GM19438 (cell line): ENCODE measurements at regions not wholly inside any gene's neighbourhood (a gene's known extent, or its start where the extent isn't known, plus 50 kb on each side); places are given as distances from the start of the nearest gene placed in this dataset.
"Not testable (repeated sequence)": the region's sequence is repeated elsewhere in the genome, so short reads cannot be mapped to it uniquely, and the experiment has no call there.

Source experiments
- ATAC-seq: cut with Tn5 transposase; IDR thresholded peaks from one replicate; pipeline ENCODE4 v1.9.1; 2021; ENCODE audit warnings: low read depth; ENCODE audit not compliant: unreplicated experiment

DNA sequence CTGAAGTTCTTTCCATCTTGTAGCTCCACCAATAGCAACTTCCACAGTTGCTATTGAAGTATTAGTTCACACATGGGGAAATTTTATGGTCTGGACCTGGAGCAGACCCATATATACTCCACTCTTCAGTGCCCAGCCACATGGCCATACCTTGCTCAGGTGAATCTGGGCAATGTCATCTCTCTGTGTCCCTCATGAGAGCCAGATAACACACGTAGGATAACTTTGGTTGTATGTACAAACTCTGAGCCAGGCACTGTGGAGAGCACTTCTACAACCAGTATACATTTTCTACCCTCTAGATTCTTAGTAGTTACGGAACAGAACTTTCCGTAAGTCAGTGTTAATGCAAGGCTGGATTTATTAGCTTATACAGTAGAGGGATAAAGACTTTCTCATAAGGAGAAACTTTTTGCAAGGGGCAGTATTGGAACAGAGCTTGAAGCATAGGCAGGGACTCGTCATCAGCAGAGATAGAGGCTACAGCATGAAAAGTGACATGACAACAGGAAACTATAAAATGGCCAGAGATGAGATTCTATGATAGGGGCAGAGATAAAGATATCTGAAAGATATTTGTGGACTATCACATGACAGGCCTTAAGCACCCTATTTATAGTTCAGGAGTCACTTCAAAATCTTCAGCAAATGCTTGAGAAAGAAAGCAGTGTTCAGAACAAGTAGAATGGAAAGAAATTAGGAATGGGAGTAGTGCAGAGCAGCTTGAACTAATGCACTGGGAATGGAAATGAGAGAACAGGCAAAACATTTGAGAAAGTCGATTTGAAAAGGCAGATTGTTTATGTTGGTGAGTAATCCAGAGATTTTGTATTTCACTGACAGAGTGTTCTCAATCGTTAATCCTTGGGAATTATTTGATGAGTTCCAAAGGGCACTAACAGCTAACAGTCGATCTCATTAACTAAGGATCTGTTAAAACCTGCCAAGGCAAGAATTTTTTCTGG lies 481.8 kb downstream of the USP25 start:
- no peak for ATAC-seq

DNA sequence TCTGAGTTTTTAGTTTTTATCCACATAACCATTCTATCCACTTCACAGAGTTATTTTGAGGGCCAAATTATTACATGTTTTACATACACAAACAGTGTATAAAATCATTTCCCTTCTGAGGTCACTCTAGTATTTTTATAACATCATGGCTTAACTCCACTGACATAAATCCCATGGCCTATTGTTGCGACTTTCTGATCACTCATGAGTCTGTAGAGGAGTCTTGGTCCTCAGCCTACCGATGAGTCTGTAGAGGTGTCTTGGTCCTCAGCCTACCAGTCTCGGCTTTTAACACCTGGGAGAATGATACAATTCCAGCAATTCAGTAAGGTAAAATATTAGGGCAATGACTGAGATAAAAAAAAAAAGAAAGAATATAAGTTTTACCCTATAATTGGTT lies 483.7 kb downstream of the USP25 start:
- no peak for ATAC-seq

DNA sequence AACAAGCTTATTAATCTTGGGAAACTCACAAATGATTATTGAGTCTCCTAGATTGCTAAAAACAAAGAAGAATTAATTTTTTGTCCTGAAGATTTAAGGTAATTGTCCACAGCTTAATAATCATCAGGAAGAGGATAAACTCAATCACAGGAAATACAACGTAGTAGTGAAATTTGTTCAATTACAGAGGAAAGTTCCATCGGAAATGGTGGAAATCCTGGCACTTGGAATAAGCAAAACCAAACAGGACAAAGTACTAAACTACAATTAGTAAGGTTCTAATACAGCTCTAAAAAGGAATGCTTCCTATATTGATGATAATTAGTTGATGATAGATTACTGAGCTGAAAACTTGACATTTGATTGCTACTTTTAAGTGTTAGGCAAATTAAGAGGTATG lies 485.4 kb downstream of the USP25 start:
- ATAC-seq: no peak

DNA sequence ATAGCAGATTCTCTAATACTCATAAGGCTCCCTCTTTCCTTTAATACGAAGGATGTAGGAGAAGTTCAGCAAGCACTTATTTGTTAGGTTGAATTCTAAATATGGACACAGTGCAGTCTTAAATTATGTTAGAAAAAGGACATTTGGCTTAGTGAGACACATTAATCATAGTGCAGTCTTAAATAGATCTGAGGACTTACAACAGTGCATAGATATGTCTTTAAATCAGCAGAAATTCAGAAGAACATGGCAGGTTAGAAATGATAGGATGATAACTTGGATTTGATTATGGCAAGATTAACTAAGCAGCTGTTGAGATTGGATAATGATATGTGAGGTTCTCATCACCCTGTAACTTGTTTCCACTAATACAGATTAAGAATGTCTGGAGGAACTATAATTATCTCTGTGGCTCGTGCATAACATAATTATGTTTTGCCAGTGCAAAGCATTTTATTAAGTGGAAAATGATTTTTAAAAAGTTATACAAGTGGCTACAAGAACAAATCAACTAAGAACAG lies 485.9 kb downstream of the USP25 start:
- no peak for ATAC-seq

DNA sequence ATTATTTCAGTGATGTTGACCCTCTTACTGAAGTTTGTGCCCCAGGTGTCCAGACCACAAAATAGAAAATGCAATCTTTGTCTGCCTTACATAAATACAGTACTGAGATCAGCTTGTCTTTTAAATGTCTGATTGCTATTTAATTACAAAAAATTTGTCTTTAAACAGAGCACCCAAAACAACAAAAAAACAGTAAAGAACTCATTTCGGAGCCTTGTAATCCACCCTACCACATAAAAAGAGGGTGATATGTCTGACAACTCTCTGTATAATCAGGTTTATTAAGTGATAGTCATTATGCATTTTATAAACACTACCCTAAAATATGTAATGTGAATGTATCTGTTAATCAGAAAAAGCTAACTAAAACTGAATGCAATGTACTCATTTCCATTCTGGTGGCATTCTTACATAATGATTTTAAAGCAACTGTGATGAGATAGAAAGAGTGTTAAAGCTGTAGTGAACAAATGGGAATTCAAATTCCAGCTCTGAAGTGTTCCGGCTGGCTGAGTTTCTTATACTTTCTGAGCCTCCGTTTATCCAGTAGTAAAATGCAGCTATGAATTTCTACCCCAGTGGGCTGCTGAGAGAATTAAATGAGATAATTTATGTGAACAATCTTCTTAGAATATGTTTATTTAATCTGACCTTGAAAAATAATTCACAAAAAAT lies 486.6 kb downstream of the USP25 start:
- ATAC-seq: no peak

DNA sequence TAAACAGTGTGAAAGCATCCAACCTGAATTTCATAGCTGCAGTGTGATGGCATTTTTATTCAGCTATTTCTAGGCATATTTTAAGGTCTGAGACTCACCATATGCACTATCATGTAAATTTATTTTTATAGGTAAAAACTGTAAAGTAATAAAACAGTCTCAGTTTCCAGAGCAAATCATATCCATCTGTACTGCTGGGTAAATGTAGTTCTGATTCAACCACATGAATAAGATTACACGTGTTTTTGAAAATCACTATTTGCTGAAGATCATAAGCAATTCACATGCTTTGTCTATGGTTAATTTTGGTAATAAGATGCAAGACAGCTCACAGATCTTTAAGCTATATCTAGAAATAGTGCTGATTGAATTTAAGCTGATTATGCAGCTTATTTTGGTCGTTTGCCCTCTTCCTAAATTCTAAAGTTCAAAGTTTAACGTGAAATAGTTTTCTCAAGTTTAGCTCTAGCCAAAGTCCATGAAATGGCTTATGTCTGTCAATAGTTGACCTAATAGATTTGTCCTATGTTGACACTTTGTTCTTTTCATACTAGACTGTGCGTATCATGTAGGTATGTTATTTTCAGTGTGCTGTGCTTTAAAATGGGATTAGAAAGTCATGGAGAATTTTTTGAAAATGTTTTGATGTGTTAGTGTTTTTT lies 489.0 kb downstream of the USP25 start:
- no peak for ATAC-seq

DNA sequence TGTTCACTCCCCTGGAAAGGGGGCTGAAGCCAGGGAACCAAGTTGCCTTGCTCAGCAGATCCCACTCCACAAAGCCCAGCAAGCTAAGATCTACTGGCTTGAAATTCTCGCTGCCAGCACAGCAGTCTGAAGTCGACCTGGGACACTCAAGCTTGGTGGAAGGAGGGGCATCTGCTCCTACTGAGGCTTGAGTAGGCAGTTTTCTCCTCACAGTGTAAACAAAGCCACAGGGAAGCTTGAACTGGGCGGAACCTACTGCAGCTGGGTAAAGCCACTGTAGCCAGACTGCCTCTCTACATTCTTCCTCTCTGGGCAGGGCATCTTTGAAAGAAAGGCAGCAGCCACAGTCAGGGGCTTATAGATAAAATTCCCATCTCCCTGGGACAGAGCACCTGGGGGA lies 495.0 kb downstream of the USP25 start:
- ATAC-seq: not testable (repeated sequence)

DNA sequence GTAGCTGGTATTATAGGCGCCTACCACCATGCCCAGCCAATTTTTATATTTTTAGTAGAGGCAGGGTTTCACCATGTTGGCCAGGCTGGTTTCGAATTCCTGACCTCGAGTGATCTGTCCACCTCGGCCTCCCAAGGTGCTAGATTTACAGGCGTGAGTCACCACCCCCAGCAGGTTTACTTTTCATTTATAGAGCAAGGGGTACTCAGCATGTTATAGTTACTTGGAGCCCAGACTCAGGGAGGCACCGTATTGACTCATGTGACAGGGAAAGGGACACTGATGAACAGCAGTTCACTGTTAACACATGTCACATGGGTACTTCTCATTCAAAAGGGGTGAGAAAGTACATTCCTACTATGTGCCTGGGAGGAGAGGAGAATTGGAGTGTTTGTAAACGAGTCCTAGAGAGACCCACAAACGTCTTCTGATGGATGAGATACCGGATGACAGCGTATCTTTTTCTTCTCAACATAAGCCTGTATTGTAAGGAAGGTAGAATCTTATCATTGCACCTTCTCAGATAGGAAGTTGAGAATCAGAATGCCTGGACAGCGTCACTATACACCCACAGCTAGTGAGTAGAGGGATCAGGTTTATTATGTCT lies 510.0 kb downstream of the USP25 start:
- no peak for ATAC-seq

DNA sequence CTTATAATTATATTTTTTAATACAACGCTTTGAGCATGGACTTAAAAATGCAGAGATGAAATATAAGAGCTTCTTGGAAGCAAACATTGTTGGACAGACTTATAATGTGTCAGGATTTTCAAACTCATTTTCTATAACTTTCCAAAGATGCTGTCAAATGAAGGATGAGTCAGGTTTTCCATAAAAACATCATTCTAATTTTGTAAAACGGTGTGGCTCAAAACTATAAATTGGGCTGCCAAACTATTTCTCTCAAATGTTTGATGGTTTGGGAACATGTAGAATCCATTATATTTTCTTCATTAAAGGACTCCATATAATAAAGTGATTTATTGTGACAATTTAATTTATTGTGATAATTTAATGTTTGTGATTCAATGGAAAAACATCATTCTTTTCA lies 511.2 kb downstream of the USP25 start:
- no peak for ATAC-seq

DNA sequence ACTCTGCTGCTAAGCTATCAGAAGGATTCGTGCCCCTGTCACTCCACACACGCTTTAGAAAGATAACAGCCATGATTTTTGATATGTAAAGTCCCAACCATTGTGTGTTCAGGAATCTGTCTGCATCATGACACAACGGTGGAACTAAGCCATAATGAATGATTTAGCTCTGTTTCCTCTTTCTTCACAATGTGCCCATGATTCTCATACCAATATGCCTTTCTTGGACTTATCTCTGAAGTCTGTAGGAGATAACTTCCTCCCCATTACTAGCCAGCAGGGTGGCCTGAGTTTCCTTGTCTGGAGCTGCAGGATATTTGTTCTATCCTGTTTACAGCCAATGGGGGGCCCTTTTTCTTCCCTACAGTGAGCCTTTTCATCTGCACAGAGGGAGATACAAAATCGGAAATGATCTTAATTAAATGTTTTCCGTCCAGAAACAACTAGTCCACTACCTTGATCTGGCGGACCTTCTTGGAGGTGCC lies 511.7 kb downstream of the USP25 start:
- no peak for ATAC-seq

DNA sequence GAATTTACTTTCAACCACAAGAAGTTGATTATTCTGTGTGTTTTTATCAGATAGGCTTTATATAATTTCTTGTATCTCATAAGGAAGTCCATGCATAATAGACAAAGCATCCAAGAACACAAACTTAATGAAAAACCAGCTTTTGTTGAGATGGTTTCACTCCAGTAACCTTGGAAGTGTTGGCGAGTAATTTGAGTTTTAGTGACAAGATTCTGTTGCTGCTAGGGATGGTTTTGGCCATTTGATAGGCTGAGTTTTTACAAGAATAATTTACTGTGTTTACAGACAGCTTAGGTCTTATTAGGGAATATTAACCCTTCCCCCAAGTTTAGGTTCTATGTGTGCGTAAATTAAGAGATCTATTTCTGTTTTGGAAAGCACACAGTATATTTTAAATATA lies 513.6 kb downstream of the USP25 start:
- ATAC-seq: no peak

DNA sequence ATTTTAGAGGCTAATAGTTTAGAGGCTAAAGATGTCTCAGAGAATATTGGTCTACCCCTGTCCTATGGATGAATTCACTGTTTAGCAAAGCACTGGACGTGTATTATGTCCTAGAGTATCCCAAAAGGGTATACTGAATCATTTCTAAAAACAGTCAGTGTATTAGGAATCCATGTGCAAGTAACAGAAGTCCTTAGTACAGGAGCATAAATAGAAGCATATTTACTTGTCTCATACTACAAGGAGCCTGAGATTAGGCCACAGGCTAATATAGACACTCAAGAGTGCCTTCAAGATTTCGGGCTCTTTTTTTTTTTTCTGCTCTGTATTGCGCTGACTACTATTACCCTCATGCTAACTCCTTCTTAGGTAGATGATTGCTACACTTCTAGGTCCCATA lies 518.9 kb downstream of the USP25 start:
- ATAC-seq: no peak

DNA sequence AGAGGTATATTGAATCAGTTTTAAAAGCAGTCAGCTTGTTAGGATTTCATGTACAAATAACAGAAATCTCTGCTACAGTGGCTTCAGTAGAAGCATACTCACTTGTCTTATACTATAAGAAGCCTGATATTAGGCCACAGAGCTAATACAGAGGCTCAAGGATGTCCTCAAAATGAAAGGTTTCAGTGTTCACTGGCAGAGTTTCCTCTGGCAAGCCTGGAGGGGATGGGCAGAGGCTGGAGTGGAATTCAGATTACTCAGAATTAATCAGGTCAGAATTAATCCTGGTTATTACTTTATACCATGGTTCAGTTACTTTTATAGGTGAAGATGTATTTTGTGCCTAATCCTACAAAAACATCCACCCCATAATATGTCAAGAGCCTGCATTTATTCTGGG lies 520.5 kb downstream of the USP25 start:
- ATAC-seq: no peak

DNA sequence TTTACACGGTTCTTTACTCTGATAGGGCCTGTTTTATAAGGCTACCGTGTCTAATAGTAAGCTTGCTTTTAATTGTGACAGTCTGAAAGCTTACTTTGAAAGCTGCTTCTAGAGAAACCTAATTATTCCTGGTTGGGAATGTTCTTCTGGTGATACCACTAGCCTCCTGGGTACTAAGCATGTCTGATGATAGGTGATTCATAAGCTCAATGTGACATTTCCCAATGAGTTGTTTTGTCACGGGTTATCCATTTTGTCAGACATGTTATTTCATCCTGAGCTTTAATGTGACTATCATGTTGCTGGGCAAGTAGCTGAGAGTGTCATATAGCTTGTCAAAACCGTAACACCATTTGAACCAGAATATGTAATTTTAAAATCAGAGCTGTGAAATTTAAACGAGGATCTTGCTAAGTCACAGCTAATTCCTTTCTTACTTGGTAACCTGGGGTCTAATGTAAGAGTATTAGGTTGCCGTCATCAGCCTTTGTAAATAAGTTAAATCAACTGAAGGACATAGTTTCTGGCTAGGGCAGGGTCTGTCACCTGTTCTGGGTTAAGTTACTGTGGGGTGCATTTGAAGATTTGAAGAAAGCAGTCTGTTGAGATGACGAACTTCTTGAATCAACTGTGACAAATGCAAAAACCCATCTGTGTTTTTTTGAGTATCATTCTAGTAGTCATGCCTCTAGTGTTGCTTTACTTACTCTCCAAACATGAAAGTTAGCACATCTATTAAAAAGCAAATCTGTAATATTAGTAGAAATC lies 529.2 kb downstream of the USP25 start:
- no peak for ATAC-seq

DNA sequence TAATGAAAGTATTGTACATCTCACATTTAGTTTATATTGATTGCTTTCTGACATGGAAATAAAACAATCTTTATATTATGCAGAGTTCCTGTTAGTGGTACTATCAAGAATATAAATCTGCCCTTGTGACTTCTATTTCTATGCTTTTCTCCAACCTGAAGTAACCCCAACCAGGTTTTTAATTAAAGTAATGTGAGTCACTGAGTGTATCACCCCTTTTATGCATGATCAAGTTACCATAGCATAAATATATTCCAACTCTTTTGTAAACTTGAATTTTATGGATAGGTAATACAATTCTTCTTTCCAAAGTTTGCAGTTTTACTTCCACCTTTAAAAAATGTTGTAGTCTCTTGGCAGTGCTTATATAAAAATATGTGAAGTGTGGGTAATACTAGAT lies 532.3 kb downstream of the USP25 start:
- ATAC-seq: no peak

DNA sequence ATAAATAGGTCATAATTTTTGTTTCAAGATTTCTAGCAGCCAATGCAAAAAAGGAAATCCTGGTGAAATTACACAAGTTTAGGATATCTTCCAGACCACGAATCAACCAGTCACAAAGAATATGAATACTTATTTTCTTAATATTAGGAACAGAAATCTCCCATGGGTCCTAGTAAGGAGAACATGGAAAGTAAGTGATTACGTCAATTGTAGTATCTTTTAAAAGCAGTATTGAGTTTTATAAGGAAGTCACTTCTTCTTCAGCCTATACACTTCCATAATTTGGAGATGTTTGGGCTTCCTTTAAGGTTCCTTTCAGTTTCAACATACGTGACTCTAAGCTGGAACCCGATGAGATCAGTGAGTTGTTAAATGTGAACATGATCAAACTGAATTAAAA lies 534.5 kb downstream of the USP25 start:
- no peak for ATAC-seq

DNA sequence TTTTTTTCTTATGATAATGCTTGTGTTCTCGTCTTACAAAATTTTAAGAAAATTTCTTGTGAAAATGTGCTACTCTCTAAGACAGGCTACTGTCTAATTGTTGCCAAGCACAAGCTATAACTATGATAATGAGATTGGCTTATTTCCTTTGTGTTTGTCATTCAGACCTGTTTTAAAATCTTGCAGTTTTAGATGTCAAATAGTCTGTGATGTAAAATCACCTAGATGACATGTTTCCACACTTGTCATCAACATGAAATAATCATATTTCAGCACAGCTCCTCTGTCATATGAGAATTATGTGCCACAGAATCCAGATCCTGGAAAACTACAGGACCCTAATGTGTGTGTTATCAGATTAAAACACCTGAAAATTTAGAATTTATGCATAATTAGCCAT lies 539.7 kb downstream of the USP25 start:
- ATAC-seq: no peak

DNA sequence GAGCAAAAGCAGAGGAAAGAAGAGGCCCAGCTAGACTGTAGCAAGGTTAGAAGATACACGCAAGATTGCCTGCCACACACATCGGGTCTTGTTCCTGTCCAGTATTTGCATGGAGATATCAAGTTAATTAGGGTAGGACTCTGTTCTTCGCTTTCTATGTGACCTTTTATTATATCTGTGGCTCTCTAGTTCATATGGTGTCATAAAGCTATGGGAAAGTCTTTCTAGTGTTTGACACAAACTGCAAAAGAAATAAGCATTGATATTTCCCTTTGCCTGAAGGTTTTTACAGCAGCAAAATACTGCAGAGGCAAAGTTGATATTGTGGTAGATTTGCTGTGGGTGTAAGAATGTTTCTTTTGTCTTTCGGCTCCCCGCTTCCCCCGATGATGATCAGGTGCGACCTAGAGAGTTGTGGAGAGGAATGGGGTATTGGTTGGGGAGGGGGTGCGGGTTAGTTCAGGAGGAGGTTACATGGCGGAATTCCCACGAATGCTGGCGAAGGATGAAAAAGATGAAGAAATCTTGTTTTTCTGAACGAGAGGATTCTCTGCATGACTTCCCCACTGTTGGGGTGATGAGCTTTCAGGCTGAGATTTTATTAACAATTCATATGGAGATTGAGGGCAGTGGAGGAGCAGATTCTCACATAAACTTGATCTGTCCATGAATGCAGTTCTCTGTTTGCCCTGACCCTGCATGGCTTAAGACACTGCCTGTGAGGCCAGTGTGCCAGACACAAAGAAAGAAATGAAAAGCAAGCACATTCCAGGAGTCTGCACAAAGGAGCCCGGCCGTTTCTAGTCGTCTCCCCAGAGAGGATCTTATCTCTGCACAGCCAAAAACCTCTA lies 550.2 kb downstream of the USP25 start:
- ATAC-seq: no peak

DNA sequence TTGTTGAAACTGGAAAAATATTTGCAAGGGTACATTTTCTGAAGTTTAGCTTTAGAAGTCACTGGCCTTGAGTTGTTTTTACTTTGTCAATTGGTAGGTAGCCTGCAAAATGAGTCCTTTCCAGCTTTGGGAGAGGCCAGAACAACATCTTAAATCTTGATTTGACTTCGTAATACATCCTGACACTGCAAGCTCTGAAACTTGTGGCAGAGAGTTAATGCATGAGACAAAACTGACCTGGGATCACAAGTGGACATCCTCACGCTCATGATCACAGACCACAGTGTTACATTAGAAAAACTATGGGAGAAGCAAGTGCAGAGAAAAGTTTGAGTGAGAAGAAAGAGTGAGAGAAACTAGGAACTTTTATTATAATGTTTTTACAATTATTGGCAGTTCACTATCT lies 550.9 kb downstream of the USP25 start:
- no peak for ATAC-seq
